ENCODE measurements at regions not wholly inside any gene's neighbourhood (a gene's known extent, or its start where the extent isn't known, plus 50 kb on each side); places are given as distances from the start of the nearest gene placed in this dataset.

DNA sequence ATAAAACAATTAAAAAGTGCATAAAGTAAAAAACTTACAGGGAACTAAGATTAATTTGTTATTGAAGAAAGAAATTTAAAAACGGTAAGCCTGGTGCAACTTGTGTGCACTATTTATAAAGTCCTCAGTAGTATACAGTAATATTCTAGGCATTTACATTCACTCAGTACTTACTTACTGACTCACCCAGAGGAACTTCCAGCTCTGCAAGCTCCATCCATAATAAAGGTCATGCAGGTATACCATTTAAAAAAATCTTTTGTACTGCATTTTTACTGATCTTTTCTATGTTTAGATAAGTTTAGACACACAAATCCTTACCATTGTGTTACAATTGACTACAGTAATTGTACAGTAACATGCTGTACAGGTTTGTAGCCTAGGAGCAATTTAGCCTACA, 51.5 kb upstream of the NXPH2 start:
- no peak overlapping the region for H3K27ac Mint-ChIP-seq
- no peaks in the 10 kb centered on the region for H3K9me3 Mint-ChIP-seq
- no peaks in the 10 kb centered on the region for H3K36me3 Mint-ChIP-seq
- no peak overlapping the region for H3K4me3 Mint-ChIP-seq
- ATAC-seq = no peak
- no peaks in the 10 kb centered on the region for H3K4me1 Mint-ChIP-seq
- H3K27me3 Mint-ChIP-seq = no peaks in the 10 kb centered on the region

DNA sequence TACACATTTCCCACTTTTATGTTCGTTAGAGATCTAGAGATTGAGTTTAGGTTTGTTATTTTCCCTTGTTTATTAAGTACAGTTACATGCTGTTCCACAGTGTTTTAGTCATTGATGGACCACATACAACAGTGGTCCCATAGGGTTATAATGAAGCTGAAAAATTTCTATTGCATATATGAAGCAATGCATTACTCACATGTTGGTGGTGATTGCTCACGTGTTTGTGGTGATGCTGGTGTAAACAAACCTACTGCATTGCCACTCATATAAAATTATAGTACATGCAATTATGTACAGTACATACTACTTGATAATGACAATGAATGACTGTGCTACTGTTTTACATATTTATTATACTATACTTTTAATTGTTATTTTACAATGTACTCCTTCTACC, 51.0 kb upstream of the NXPH2 start:
- H3K4me1 Mint-ChIP-seq = no peaks in the 10 kb centered on the region
- ATAC-seq = no peak
- H3K4me3 Mint-ChIP-seq = no peak overlapping the region

DNA sequence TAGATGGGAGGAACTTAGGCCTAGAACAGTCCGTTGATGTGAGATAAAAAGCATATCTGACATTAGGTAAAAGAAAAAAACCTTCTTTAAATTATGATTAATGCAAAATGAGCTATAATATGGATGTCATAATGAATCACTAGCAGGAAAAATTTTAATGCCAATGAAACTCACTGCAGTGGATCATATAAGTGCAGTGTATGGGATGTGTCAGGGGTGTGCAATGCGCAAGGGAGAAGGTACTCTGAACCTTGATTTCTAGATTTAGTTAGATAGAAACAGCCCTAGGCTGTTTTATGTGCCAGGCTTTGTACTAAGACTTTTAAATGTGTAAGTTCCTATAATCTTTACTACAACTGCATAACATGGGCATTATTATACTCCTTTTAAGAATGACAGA, 50.4 kb upstream of the NXPH2 start:
- H3K4me3 Mint-ChIP-seq = no peak overlapping the region
- H3K27me3 Mint-ChIP-seq = no peaks in the 10 kb centered on the region
- no peaks in the 10 kb centered on the region for H3K36me3 Mint-ChIP-seq
- no peak for ATAC-seq
- no peaks in the 10 kb centered on the region for H3K9me3 Mint-ChIP-seq
- H3K27ac Mint-ChIP-seq = no peak overlapping the region
- H3K4me1 Mint-ChIP-seq = no peaks in the 10 kb centered on the region

More for the DNA sequence above, 51.0 kb upstream of the NXPH2 start:
- Mint-ChIP-seq H3K36me3 (no peaks in the 10 kb centered on the region), H3K27ac (no peak overlapping the region), H3K9me3 (no peaks in the 10 kb centered on the region), H3K27me3 (no peaks in the 10 kb centered on the region)
